Common myeloid progenitor, CD34-positive (primary cell): ENCODE measurements at regions not wholly inside any gene's neighbourhood (a gene's known extent, or its start where the extent isn't known, plus 50 kb on each side); places are given as distances from the start of the nearest gene placed in this dataset.

Experiments used
- CTCF ChIA-PET: fragments of 350-600 bp; sonication (Branson Sonifier 250); formaldehyde crosslinking; loops from one replicate; lab custom pipeline; 2021; ENCODE audit warnings: antibody characterized with exemption; lab: Charles Lee
- POLR2A ChIA-PET: fragments of 350-600 bp; sonication (Branson Sonifier 250); formaldehyde crosslinking; loops from one replicate; lab custom pipeline; 2021; ENCODE audit warnings: antibody characterized with exemption; lab: Charles Lee
- DNase-seq, 3 donors: peaks; one replicate each; pipeline versions ENCODE4 v3.0.0 to v3.0.0-alpha.2; 2013
- H3K27ac ChIP-seq, 2 experiments: 1 replicate in 1 of 2; 2 replicates in 1 of 2; pipeline ENCODE4 v1.7.0; 2013; ENCODE audit warnings: inconsistent platforms in 2 of 2, low read length in 2 of 2, mild to moderate bottlenecking in 2 of 2, low read depth in 1 of 2, moderate library complexity in 1 of 2; ENCODE audit not compliant: severe bottlenecking in 2 of 2, insufficient read depth in 1 of 2, poor library complexity in 1 of 2
- H3K27me3 ChIP-seq, 5 experiments: replicated peaks in 2 of 5; 1 replicate in 3 of 5; 2 replicates in 2 of 5; pipeline versions ENCODE4 v1.6.1 to v1.7.0; 2013; ENCODE audit warnings: low read length in 4 of 5, mild to moderate bottlenecking in 2 of 5, moderate library complexity in 2 of 5, inconsistent platforms in 1 of 5; ENCODE audit not compliant: insufficient read depth in 5 of 5, control insufficient read depth in 4 of 5
- H3K36me3 ChIP-seq, 4 experiments: 1 replicate in 2 of 4; 2 replicates in 2 of 4; pipeline versions ENCODE4 v1.6.1 to v1.7.0; 2013; ENCODE audit warnings: low read length in 3 of 4, control low read depth in 1 of 4, mild to moderate bottlenecking in 1 of 4; ENCODE audit not compliant: control insufficient read depth in 4 of 4, insufficient read depth in 4 of 4
- H3K4me1 ChIP-seq, 4 experiments: 1 replicate in 3 of 4; 2 replicates in 1 of 4; pipeline versions ENCODE4 v1.6.1 to v1.7.1; 2013; ENCODE audit warnings: low read length in 3 of 4, mild to moderate bottlenecking in 3 of 4, control low read depth in 1 of 4, inconsistent platforms in 1 of 4, moderate library complexity in 1 of 4; ENCODE audit not compliant: control insufficient read depth in 4 of 4, insufficient read depth in 4 of 4; ENCODE audit errors: control extremely low read depth in 1 of 4
- H3K4me3 ChIP-seq, 7 experiments: 1 replicate in 4 of 7; 2 replicates in 3 of 7; pipeline versions ENCODE4 v1.5.1 to v1.7.0; 2013; ENCODE audit warnings: mild to moderate bottlenecking in 7 of 7, low read length in 6 of 7, moderate library complexity in 6 of 7, inconsistent platforms in 2 of 7, low read depth in 2 of 7, control low read depth in 1 of 7; ENCODE audit not compliant: insufficient read depth in 4 of 7, control insufficient read depth in 1 of 7; ENCODE audit errors: extremely low read depth in 1 of 7
- H3K9me3 ChIP-seq, 5 experiments: 1 replicate in 4 of 5; 2 replicates in 1 of 5; pipeline versions ENCODE4 v1.6.1 to v1.7.1; 2013; ENCODE audit warnings: low read length in 4 of 5, mild to moderate bottlenecking in 2 of 5, inconsistent platforms in 1 of 5, low read depth in 1 of 5, moderate library complexity in 1 of 5; ENCODE audit not compliant: control insufficient read depth in 4 of 5, insufficient read depth in 2 of 5; ENCODE audit errors: control extremely low read depth in 1 of 5
- WGBS: methylation state at CpG from one replicate; pipeline ENCODE4 v1.1.5; 2013; ENCODE audit not compliant: insufficient coverage; 5-methylcytosine and 5-hydroxymethylcytosine counted together

GRCh38 chr12:81974762-81975161, 215.6 kb upstream of the PPFIA2 start:
- ChIA-PET CTCF (no interaction called here), POLR2A (no interaction called here)
- H3K36me3 ChIP-seq, result no peaks in the 10 kb centered on the region
- no peaks in the 10 kb centered on the region for H3K4me1 ChIP-seq
- H3K4me3 ChIP-seq, result no peak overlapping the region
- no peak for DNase-seq
- H3K27ac ChIP-seq, result no peak overlapping the region
- H3K27me3 ChIP-seq, result peaks cover 0 to 2% (median 0%) of the 10 kb centered on the region in 5 experiments
- H3K9me3 ChIP-seq, result peaks cover 0 to 3% (median 0%) of the 10 kb centered on the region in 5 experiments

- H3K27me3 ChIP-seq, result peaks cover 0 to 5% (median 0%) of the 10 kb centered on the region in 5 experiments
- H3K4me3 ChIP-seq, result no peak overlapping the region
- ChIA-PET CTCF (no interaction called here), POLR2A (no interaction called here)
- H3K4me1 ChIP-seq, result no peaks in the 10 kb centered on the region
- DNase-seq, result no peak
- no peak overlapping the region for H3K27ac ChIP-seq
- 89% methylated on average over 4 of the region's 5 CpGs for WGBS
- no peaks in the 10 kb centered on the region for H3K36me3 ChIP-seq
- H3K9me3 ChIP-seq, result peaks cover 0 to 3% (median 0%) of the 10 kb centered on the region in 5 experiments
Observed at GRCh38 chr12:81968421-81968820, 209.3 kb upstream of the PPFIA2 start.

GRCh38 chr12:81963636-81964035, 204.5 kb upstream of the PPFIA2 start:
- Histone ChIP-seq H3K27ac (no peak overlapping the region), H3K4me3 (no peak overlapping the region), H3K9me3 (no peaks in the 10 kb centered on the region), H3K27me3 (peaks cover 0 to 9% (median 3%) of the 10 kb centered on the region in 5 experiments), H3K36me3 (no peaks in the 10 kb centered on the region), H3K4me1 (no peaks in the 10 kb centered on the region)
- WGBS, result no CpG with 5 or more reads among the region's 1 CpG
- ChIA-PET CTCF (no interaction called here), POLR2A (no interaction called here)
- no peak for DNase-seq

GRCh38 chr12:81963026-81963425, 203.9 kb upstream of the PPFIA2 start:
- CTCF ChIA-PET, result no interaction called here
- 83% methylated on average over 2 of the region's 7 CpGs for WGBS
- POLR2A ChIA-PET, result no interaction called here
- Histone ChIP-seq H3K27ac (no peak overlapping the region), H3K27me3 (peaks cover 0 to 6% (median 3%) of the 10 kb centered on the region in 5 experiments), H3K9me3 (no peaks in the 10 kb centered on the region), H3K4me3 (no peak overlapping the region), H3K4me1 (no peaks in the 10 kb centered on the region), H3K36me3 (no peaks in the 10 kb centered on the region)
- DNase-seq, result no peak

- DNase-seq, result no peak
- Histone ChIP-seq H3K27ac (no peak overlapping the region), H3K4me3 (no peak overlapping the region), H3K9me3 (no peaks in the 10 kb centered on the region), H3K36me3 (no peaks in the 10 kb centered on the region), H3K4me1 (no peaks in the 10 kb centered on the region), H3K27me3 (peaks cover 0 to 6% (median 3%) of the 10 kb centered on the region in 5 experiments)
- CTCF ChIA-PET, result no interaction called here
- POLR2A ChIA-PET, result no interaction called here
- 100% methylated on average over 2 of the region's 4 CpGs for WGBS
Observed at GRCh38 chr12:81962126-81962856, 203.1 kb upstream of the PPFIA2 start.

GRCh38 chr12:81958406-81958805, 199.3 kb upstream of the PPFIA2 start:
- Histone ChIP-seq H3K4me1 (no peaks in the 10 kb centered on the region), H3K4me3 (no peak overlapping the region), H3K36me3 (no peaks in the 10 kb centered on the region), H3K9me3 (no peaks in the 10 kb centered on the region), H3K27me3 (peaks cover 7 to 20% (median 10%) of the 10 kb centered on the region in 5 experiments), H3K27ac (no peak overlapping the region)
- WGBS, result 0% methylated on average over 1 of the region's 1 CpG
- peak in 2 of 3 donors; percentile 17 to 20 for DNase-seq
- ChIA-PET POLR2A (no interaction called here), CTCF (no interaction called here)

GRCh38 chr12:81957631-81958030, 198.5 kb upstream of the PPFIA2 start:
- no peaks in the 10 kb centered on the region for H3K36me3 ChIP-seq
- ChIA-PET CTCF (interaction anchor here (1.1 kb wide), 1 partner anchor 35 kb away, joined by 5 read pairs; no protein-coding TSS in a partner anchor), POLR2A (no interaction called here)
- no peaks in the 10 kb centered on the region for H3K9me3 ChIP-seq
- H3K4me3 ChIP-seq, result no peak overlapping the region
- peaks cover 7 to 27% (median 12%) of the 10 kb centered on the region in 5 experiments for H3K27me3 ChIP-seq
- H3K27ac ChIP-seq, result no peak overlapping the region
- no peak for DNase-seq
- H3K4me1 ChIP-seq, result no peaks in the 10 kb centered on the region
